ENCODE measurements at regions not wholly inside any gene's neighbourhood (a gene's known extent, or its start where the extent isn't known, plus 50 kb on each side); places are given as distances from the start of the nearest gene placed in this dataset.
"Not testable (repeated sequence)": the region's sequence is repeated elsewhere in the genome, so short reads cannot be mapped to it uniquely, and the experiment has no call there.

GRCh38 chr2:91974401-91975129 lies 2896.7 kb upstream of the TEKT4 start:
- FAIRE-seq, result no peak

- FAIRE-seq, result no peak
Measured at GRCh38 chr2:91975130-91975491, 2896.1 kb upstream of the TEKT4 start.

- FAIRE-seq, result not testable (repeated sequence)
Measured at GRCh38 chr2:91981016-91981668, 2890.1 kb upstream of the TEKT4 start.

DNA sequence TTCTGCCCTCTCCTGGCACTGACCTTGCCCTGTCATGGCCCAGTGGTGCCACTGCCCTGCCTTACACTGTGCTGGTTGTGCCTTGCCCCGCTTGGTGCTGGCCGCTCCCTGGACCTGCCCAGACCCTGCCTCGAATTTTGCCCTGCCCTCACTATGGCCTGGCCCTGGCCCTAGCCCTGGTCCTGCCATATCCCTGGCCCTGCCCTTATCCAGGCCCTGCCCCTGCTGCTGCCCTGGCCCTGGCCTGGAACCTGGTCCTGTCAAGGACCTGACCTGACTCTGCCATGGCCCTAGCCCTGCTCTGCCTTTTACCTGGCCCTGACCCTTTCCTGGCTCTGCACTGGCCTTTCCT lies 2889.6 kb upstream of the TEKT4 start:
- not testable (repeated sequence) for FAIRE-seq

DNA sequence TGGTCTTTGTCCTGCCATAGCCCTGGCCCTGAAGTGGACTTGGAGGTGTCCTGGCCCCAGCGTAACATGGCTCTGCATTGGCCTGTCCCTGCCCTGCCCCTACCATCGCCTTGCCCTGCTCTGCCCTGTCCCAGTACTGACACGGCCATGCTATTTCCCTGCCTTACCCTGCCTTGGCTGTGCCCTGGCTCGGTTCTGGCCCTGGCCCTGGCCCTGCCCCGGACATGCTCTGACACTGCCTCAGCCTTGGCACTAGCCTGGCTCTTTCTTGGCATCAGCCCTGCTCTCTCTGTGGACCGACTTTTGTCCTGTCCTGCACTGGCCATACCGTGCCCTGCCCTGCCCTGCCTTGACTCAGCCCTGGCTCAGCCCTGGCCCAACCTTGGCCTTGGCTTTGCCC lies 2889.0 kb upstream of the TEKT4 start:
- FAIRE-seq, result not testable (repeated sequence)

DNA sequence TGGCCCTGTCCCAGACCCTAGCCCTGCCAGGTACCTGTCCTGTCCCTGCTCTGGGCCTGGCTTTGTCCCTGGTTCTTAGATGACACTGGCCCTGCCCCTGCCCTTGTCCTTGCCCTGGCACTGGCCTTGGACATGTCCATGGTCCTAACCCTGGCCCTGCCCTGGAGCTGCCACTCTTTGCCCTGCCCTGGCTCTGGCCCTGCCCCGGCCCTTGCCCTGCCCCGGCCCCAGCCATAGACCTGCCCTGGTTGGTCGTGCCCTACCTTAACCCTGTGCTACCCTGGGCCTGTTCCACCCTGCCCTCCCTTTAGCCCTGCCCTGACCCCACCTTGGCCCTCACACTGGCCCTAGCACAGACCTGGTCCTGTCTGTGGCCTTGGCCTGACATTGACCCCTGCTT lies 2888.0 kb upstream of the TEKT4 start:
- not testable (repeated sequence) for FAIRE-seq

DNA sequence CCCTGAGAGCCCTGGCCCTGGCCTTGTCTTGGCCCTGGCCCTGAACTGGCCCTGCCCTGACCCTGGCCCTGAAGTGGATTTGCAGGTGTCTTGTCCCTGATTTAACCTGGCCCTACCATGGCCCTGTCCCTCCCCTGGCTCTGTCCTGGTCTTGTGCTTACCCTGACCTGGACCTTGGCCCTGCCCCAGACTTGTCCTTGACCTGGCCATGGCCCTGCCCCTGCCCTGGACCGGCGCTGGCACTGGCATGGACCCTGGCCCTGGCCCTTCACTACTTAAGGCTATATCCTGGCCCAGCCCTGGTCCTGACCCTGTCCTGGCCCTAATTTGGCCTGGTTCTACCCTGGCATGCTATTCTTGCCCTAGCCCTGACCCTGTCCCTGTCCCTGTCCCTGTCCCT lies 2887.5 kb upstream of the TEKT4 start:
- FAIRE-seq, result not testable (repeated sequence)

- FAIRE-seq, result not testable (repeated sequence)
Measured at GRCh38 chr2:91984107-91984506, 2887.1 kb upstream of the TEKT4 start.

DNA sequence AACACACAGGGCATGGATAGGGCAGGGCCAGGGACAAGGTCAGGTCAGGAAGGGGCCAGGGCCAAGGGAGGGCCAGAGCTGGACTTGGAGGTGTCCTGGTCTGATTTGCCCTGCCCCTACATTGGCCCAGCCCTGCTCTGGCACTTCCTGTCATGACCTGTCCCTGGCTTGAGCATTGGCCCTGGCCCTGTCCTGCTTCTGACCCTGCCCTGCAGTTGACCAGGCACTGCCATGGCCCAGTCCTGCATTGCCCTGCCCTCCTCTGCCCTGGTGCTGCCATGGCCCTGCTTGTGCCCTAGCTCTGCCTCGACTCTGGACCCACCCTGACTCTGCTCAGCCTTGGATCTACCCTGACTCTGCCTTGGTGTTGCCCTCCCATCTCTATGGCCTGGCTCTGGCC lies 2885.7 kb upstream of the TEKT4 start:
- not testable (repeated sequence) for FAIRE-seq

DNA sequence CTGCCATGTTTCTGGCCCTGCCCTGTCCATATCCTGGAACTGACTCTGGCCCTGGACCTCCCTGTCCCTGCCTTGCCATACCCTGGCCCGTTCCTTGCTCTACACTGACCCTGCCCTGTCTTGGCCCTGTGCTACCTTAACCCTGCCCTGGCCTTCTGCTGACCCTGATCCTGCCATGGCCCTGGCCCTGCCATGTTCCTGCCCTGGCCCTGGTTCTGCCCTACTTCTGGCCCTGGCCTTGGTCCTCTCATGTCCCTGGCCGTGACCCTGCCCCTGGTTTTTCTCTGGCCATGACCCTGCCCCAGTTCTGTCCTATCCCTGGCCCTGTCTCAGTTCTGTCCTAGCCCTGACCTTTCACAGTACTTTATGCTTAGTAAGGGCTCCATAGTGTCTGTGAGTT lies 2884.3 kb upstream of the TEKT4 start:
- not testable (repeated sequence) for FAIRE-seq

GRCh38 chr2:91988754-91989153 lies 2882.5 kb upstream of the TEKT4 start:
- peak; percentile 11 for FAIRE-seq

GRCh38 chr2:91989781-91990180 lies 2881.4 kb upstream of the TEKT4 start:
- not testable (repeated sequence) for FAIRE-seq

DNA sequence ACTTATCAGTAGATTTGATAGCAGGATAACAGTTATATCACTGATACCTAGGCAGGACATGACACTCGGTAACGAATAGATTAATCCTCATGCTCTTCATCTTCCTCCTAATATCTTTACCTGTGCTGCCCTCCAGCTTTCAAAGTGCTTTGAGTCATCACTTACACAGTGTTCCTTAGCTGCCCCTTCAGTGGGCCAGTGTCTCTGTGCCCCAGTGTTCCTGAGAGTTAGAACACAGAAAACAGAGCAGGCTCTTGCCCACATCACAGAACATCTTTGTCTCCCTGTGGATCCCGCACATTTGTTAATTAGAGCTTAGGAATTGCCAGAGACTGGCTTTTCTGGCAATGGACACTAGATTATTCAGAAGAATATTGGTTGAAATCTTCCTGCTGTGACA lies 2864.7 kb upstream of the TEKT4 start:
- not testable (repeated sequence) for FAIRE-seq
